GM10248 (cell line): ENCODE measurements at regions not wholly inside any gene's neighbourhood (a gene's known extent, or its start where the extent isn't known, plus 50 kb on each side); places are given as distances from the start of the nearest gene placed in this dataset.

ENCODE experiments used
- CTCF ChIA-PET: fragments of 300-600 bp; sonication (Branson Sonifier 250); formaldehyde crosslinking; extraction: SDS; loops from one replicate; lab custom pipeline; 2021; ENCODE audit warnings: antibody characterized with exemption; lab: Yijun Ruan, JAX
- POLR2A ChIA-PET: fragments of 350-650 bp; sonication (Branson Sonifier 250); formaldehyde crosslinking; extraction: SDS; loops from one replicate; lab custom pipeline; 2020; ENCODE audit warnings: antibody characterized with exemption; lab: Yijun Ruan, JAX
- DNase-seq: peaks from one replicate; pipeline ENCODE4 v3.0.0; 2012; ENCODE audit errors: extremely low spot score
- TF ChIP-seq, protein P1 (sequence below): IDR thresholded peaks from 2 replicates; pipeline ENCODE4 v1.5.1; 2012; ENCODE audit warnings: mild to moderate bottlenecking, low read depth; ENCODE audit errors: extremely low read depth, missing control alignments, control extremely low read depth

DNA sequence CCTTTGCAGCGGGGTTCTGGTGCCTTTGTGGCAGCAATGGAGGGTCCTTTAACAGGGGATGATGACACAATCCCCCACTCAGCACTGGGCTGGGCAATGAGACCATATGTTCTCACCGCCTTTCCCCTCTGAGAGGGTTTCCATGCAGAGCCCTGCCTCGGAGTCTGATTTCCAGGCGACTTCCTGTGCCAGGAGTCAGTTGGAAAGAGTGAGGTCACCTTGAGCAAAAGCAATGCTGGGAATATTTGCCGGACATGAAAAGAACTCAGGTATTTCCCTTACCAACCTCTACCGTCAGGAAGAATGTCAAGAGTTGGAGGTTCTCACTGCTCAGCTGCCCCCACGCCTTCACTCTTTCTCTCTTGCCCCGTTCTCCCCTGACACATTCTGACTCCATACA is 284.2 kb upstream of the IRX1 start:
- TF ChIP-seq, protein P1, sequence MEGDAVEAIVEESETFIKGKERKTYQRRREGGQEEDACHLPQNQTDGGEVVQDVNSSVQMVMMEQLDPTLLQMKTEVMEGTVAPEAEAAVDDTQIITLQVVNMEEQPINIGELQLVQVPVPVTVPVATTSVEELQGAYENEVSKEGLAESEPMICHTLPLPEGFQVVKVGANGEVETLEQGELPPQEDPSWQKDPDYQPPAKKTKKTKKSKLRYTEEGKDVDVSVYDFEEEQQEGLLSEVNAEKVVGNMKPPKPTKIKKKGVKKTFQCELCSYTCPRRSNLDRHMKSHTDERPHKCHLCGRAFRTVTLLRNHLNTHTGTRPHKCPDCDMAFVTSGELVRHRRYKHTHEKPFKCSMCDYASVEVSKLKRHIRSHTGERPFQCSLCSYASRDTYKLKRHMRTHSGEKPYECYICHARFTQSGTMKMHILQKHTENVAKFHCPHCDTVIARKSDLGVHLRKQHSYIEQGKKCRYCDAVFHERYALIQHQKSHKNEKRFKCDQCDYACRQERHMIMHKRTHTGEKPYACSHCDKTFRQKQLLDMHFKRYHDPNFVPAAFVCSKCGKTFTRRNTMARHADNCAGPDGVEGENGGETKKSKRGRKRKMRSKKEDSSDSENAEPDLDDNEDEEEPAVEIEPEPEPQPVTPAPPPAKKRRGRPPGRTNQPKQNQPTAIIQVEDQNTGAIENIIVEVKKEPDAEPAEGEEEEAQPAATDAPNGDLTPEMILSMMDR = no peak
- no peak for DNase-seq
- ChIA-PET POLR2A (no interaction called here), CTCF (interaction anchor here (3.0 kb wide), 1 partner anchor 13 kb away, joined by 8 read pairs; no protein-coding TSS in a partner anchor)

DNA sequence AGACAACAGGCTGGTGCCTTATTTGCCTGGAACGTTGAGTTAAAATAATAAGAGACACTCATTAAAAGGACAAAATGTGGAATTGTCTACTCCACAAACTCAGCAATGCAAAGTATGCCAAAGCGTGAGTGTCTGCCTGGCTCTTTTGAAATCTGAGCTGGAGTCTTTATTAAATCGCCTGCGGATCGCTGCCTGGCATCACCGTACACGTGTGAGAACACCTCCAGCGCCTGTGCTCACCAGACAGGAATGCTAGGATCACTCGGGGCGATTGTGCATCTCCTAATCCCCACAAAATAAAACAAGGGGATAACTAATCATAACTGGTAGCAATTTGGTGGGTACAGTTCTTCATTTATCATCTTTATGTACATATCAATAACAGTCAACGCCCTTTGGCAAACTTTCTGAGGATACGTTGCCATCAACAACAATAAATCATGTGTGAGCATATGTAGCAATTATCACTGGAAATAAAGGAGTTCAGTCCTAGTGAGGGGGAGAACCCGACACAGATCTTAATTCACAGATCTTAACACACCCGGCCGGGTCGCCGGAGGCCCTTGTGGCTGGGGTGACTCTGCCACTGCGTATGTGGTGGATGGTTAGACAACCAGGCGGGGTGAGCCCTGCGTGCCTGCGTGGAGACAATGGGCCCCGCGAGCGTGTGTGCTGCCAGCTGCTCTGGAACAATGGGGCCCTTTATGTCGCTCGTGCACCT is 284.9 kb upstream of the IRX1 start:
- no peak for DNase-seq
- ChIA-PET POLR2A (no interaction called here), CTCF (interaction anchor here (3.0 kb wide), 1 partner anchor 12 kb away, joined by 8 read pairs; no protein-coding TSS in a partner anchor)
- TF ChIP-seq, protein P1 = no peak

DNA sequence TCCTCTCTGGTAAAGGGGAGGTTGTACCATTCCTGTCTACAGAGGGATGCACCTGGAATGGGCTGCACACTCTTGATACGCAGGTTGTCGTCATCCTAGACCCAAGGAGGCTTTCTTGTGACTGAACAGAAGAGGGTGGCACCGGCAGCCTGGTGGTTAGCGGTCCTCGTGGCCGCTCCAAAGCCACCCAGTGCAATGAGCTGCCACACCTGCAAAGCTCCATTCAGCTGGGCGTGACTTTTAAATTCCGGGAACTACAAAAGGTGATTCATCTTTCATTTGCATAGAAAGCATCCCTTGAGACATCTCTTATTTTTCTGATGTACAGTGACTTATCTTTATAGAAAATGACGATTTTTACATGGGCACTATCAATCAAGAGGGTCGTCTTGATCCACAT is 286.1 kb upstream of the IRX1 start:
- TF ChIP-seq, protein P1 = no peak
- ChIA-PET CTCF (interaction anchor here (3.0 kb wide), 1 partner anchor 11 kb away, joined by 8 read pairs; no protein-coding TSS in a partner anchor), POLR2A (no interaction called here)

DNA sequence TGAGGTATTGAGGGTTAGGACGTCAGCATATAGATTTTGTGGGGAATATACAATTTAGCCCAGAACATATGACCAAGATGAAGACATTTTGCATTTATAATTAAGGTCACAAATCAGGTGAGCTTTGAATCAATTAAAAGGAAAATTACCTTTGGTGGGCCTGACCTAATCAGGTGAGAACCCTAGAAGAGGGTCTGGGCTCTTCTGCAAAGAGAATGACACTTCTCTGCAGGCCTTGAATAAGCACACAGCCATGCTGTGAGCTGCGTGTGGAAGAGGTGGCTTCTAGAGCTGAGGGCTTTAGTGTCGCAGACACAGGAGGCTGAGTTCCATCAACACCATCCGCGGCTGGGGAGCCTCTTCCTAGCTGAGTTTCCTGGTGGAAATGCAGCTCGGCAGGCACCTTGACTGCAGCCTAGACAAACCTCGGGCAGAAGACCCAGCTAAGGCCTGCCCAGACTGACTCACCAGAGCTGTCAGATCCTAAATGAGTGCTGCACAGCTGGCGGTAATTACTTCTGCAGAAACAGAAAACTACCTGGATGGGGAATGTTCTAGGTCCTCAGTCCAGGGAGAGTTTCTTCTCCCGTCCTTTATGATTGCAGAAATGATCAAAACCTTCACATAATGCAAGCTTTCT is 287.5 kb upstream of the IRX1 start:
- no peak for DNase-seq
- ChIA-PET POLR2A (no interaction called here), CTCF (interaction anchor here (3.0 kb wide), 1 partner anchor 9 kb away, joined by 8 read pairs; no protein-coding TSS in a partner anchor)
- TF ChIP-seq, protein P1 = no peak

More for the DNA sequence above, 286.1 kb upstream of the IRX1 start:
- no peak for DNase-seq

DNA sequence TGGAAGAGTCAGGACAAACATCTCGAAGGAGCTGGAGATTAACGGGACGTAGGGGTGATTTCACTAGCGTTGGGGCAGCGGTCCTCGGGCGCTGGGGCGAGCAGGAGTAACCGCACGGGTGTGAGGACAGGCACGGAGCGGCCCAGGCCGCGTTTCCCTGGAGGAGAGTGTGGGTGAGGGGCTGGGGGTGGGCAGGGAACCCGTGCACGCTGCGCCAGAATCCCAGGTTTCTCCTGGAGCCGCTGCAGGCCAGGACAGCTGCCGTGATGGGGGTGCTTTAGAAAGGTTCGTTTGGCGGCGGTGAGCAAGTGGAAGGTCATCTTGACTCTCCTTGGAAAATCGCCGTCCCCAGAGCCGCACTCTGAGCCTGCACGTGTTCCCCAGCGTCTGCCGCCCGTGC is 290.2 kb upstream of the IRX1 start:
- ChIA-PET POLR2A (no interaction called here), CTCF (no interaction called here)
- TF ChIP-seq, protein P1 = no peak
- no peak for DNase-seq

DNA sequence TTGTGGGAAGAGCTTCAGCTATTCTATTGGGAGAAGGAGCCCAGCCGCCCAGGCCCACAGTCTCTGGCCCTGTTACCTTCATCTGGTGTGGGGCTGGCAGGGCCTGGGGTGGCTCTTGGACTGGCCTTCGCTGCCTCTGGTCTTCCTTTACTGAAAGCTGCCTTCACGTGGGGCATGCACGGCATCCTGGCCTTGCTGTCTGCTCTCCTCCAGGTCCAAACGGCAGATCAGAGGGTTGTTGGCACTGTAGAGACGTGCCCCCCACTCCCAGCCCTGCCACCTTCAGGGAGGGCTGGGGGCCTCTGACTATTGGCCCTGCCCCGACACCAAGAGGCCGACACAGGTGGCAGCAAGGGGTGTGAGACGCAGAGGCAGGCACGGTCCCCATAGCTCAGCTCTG is 291.3 kb upstream of the IRX1 start:
- TF ChIP-seq, protein P1 = no peak
- POLR2A ChIA-PET = no interaction called here

More for the DNA sequence above, 291.3 kb upstream of the IRX1 start:
- CTCF ChIA-PET = no interaction called here
- DNase-seq = no peak
